ENCODE measurements at regions not wholly inside any gene's neighbourhood (a gene's known extent, or its start where the extent isn't known, plus 50 kb on each side); places are given as distances from the start of the nearest gene placed in this dataset.
"Not testable (repeated sequence)": the region's sequence is repeated elsewhere in the genome, so short reads cannot be mapped to it uniquely, and the experiment has no call there.

GRCh38 chr20:51923633-51924032 lies 121.3 kb upstream of the SALL4 start:
- H3K4me1 Mint-ChIP-seq = peaks cover 1% of the 10 kb centered on the region
- no peak for DNase-seq (ENCODE audit: low read depth, low spot score)
- H3K36me3 Mint-ChIP-seq (ENCODE audit: low read depth) = no peaks in the 10 kb centered on the region
- TF ChIP-seq CTCF (conservative IDR thresholded peaks at IDR 0.05) = no peak
- no peak overlapping the region for H3K4me3 Mint-ChIP-seq
- no peaks in the 10 kb centered on the region for H3K9me3 Mint-ChIP-seq
- no peaks in the 10 kb centered on the region for H3K27me3 Mint-ChIP-seq (ENCODE audit: low read depth)
- H3K27ac Mint-ChIP-seq (ENCODE audit: unreplicated experiment) = peak overlapping the region; percentile 28

- H3K4me1 Mint-ChIP-seq; H3K4me3 Mint-ChIP-seq; H3K27ac Mint-ChIP-seq (ENCODE audit: unreplicated experiment); H3K27me3 Mint-ChIP-seq (ENCODE audit: low read depth); H3K9me3 Mint-ChIP-seq; H3K36me3 Mint-ChIP-seq (ENCODE audit: low read depth); DNase-seq (ENCODE audit: low read depth, low spot score): not testable (repeated sequence)
Measured at GRCh38 chr20:51922812-51923211, 120.5 kb upstream of the SALL4 start.

- no peaks in the 10 kb centered on the region for H3K27me3 Mint-ChIP-seq (ENCODE audit: low read depth)
- no peaks in the 10 kb centered on the region for H3K36me3 Mint-ChIP-seq (ENCODE audit: low read depth)
- H3K4me3 Mint-ChIP-seq = no peak overlapping the region
- peaks cover 21% of the 10 kb centered on the region for H3K4me1 Mint-ChIP-seq
- TF ChIP-seq CTCF (conservative IDR thresholded peaks at IDR 0.05) = no peak
- no peak overlapping the region for H3K27ac Mint-ChIP-seq (ENCODE audit: unreplicated experiment)
- H3K9me3 Mint-ChIP-seq = no peaks in the 10 kb centered on the region
- no peak for DNase-seq (ENCODE audit: low read depth, low spot score)
Measured at GRCh38 chr20:51918561-51918960, 116.2 kb upstream of the SALL4 start.

GRCh38 chr20:51917886-51918535 lies 115.7 kb upstream of the SALL4 start:
- no peak for DNase-seq (ENCODE audit: low read depth, low spot score)
- H3K4me1 Mint-ChIP-seq = peaks cover 21% of the 10 kb centered on the region
- no peaks in the 10 kb centered on the region for H3K27me3 Mint-ChIP-seq (ENCODE audit: low read depth)
- no peaks in the 10 kb centered on the region for H3K36me3 Mint-ChIP-seq (ENCODE audit: low read depth)
- TF ChIP-seq CTCF (conservative IDR thresholded peaks at IDR 0.05) = no peak
- no peak overlapping the region for H3K27ac Mint-ChIP-seq (ENCODE audit: unreplicated experiment)
- H3K4me3 Mint-ChIP-seq = no peak overlapping the region
- H3K9me3 Mint-ChIP-seq = no peaks in the 10 kb centered on the region

GRCh38 chr20:51916244-51916643 lies 113.9 kb upstream of the SALL4 start:
- H3K4me3 Mint-ChIP-seq = no peak overlapping the region
- no peak for DNase-seq (ENCODE audit: low read depth, low spot score)
- no peaks in the 10 kb centered on the region for H3K9me3 Mint-ChIP-seq
- H3K27me3 Mint-ChIP-seq (ENCODE audit: low read depth) = no peaks in the 10 kb centered on the region
- peaks cover 35% of the 10 kb centered on the region for H3K4me1 Mint-ChIP-seq
- no peak for TF ChIP-seq CTCF (conservative IDR thresholded peaks at IDR 0.05)
- no peaks in the 10 kb centered on the region for H3K36me3 Mint-ChIP-seq (ENCODE audit: low read depth)
- no peak overlapping the region for H3K27ac Mint-ChIP-seq (ENCODE audit: unreplicated experiment)

GRCh38 chr20:51914758-51915157 lies 112.4 kb upstream of the SALL4 start:
- H3K36me3 Mint-ChIP-seq (ENCODE audit: low read depth) = no peaks in the 10 kb centered on the region
- no peak for TF ChIP-seq CTCF (conservative IDR thresholded peaks at IDR 0.05)
- H3K9me3 Mint-ChIP-seq = no peaks in the 10 kb centered on the region
- no peak overlapping the region for H3K4me3 Mint-ChIP-seq
- peak overlapping the region; percentile 93 for H3K27ac Mint-ChIP-seq (ENCODE audit: unreplicated experiment)
- peaks cover 50% of the 10 kb centered on the region for H3K4me1 Mint-ChIP-seq
- no peak for DNase-seq (ENCODE audit: low read depth, low spot score)
- H3K27me3 Mint-ChIP-seq (ENCODE audit: low read depth) = no peaks in the 10 kb centered on the region

Data from neural crest cell (in vitro differentiated cells).